DMS53 (cell line): ENCODE measurements at regions not wholly inside any gene's neighbourhood (a gene's known extent, or its start where the extent isn't known, plus 50 kb on each side); places are given as distances from the start of the nearest gene placed in this dataset.

Source experiments
- DNase-seq: peaks from one replicate; lab custom pipeline; 2025; lab: John Stamatoyannopoulos, UW

GRCh38 chr2:237171396-237171795 is 85.7 kb downstream of the COPS8 start:
- peak; percentile 41 for DNase-seq

GRCh38 chr2:237171881-237172280 is 86.2 kb downstream of the COPS8 start:
- DNase-seq, result no peak

GRCh38 chr2:237177052-237177451 is 91.4 kb downstream of the COPS8 start:
- peak; percentile 34 for DNase-seq

- no peak for DNase-seq
Measured at GRCh38 chr2:237177986-237178385, 92.3 kb downstream of the COPS8 start.

- DNase-seq, result peak; percentile 73
Measured at GRCh38 chr2:237178396-237178795, 92.7 kb downstream of the COPS8 start.

- DNase-seq, result no peak
Measured at GRCh38 chr2:237179161-237179560, 93.5 kb downstream of the COPS8 start.

- DNase-seq, result no peak
Measured at GRCh38 chr2:237180187-237180586, 94.5 kb downstream of the COPS8 start.

- DNase-seq, result no peak
Measured at GRCh38 chr2:237180987-237181386, 95.3 kb downstream of the COPS8 start.

- peak; percentile 46 for DNase-seq
Measured at GRCh38 chr2:237181844-237182243, 96.2 kb downstream of the COPS8 start.

GRCh38 chr2:237182422-237183123 is 96.9 kb downstream of the COPS8 start:
- DNase-seq, result no peak

- DNase-seq, result no peak
Measured at GRCh38 chr2:237184192-237184918, 98.7 kb downstream of the COPS8 start.

GRCh38 chr2:237184919-237185552 is 99.3 kb downstream of the COPS8 start:
- no peak for DNase-seq

GRCh38 chr2:237185553-237185925 is 99.8 kb downstream of the COPS8 start:
- no peak for DNase-seq

GRCh38 chr2:237189799-237190198 is 104.1 kb downstream of the COPS8 start:
- no peak for DNase-seq

GRCh38 chr2:237190966-237191713 is 105.5 kb downstream of the COPS8 start:
- DNase-seq, result no peak

- DNase-seq, result no peak
Measured at GRCh38 chr2:237191714-237192081, 106.0 kb downstream of the COPS8 start.

- DNase-seq, result no peak
Measured at GRCh38 chr2:237192881-237193280, 107.2 kb downstream of the COPS8 start.

- DNase-seq, result no peak
Measured at GRCh38 chr2:237193436-237193835, 107.7 kb downstream of the COPS8 start.

- DNase-seq, result no peak
Measured at GRCh38 chr2:237194081-237194480, 108.4 kb downstream of the COPS8 start.

GRCh38 chr2:237194906-237195305 is 109.2 kb downstream of the COPS8 start:
- no peak for DNase-seq

- DNase-seq, result no peak
Measured at GRCh38 chr2:237195396-237196120, 109.9 kb downstream of the COPS8 start.

- no peak for DNase-seq
Measured at GRCh38 chr2:237196409-237196808, 110.7 kb downstream of the COPS8 start.
